ENCODE measurements at regions not wholly inside any gene's neighbourhood (a gene's known extent, or its start where the extent isn't known, plus 50 kb on each side); places are given as distances from the start of the nearest gene placed in this dataset.

GRCh38 chr4:176868676-176869075, 76.0 kb upstream of the VEGFC start:
- no peaks in the 10 kb centered on the region for H3K36me3 ChIP-seq (ENCODE audit: insufficient read depth, low read length)
- Mint-ChIP-seq H3K36me3 (no peaks in the 10 kb centered on the region), H3K4me3 (no peak overlapping the region)

GRCh38 chr4:176872461-176872860, 79.7 kb upstream of the VEGFC start:
- Mint-ChIP-seq H3K9me3 (peaks cover 0 to 25% (median 2%) of the 10 kb centered on the region in 8 donors), H3K4me1 (no peaks in the 10 kb centered on the region), H3K36me3 (no peaks in the 10 kb centered on the region), H3K27ac (no peak overlapping the region), H3K4me3 (no peak overlapping the region), H3K27me3 (no peaks in the 10 kb centered on the region)
- Histone ChIP-seq H3K27me3 (ENCODE audit: insufficient read depth, low read length) (no peaks in the 10 kb centered on the region), H3K36me3 (ENCODE audit: insufficient read depth, low read length) (no peaks in the 10 kb centered on the region), H3K27ac (ENCODE audit: low read depth, low read length) (no peak overlapping the region), H3K4me1 (ENCODE audit: insufficient read depth, low read length) (no peaks in the 10 kb centered on the region), H3K9me3 (ENCODE audit: control insufficient read depth in 1 of 2, low read length in 2 of 2) (no peaks in the 10 kb centered on the region), H3K4me3 (ENCODE audit: low read length in 2 of 2) (no peak overlapping the region)
- CTCF ChIA-PET (ENCODE audit: partially characterized antibody) = no interaction called here
- intact Hi-C loops (cut with micrococcal nuclease) = no loop called here
- DNase-seq = no peak
- POLR2A ChIA-PET (ENCODE audit: partially characterized antibody) = no interaction called here

More at GRCh38 chr4:176868676-176869075, 76.0 kb upstream of the VEGFC start:
- Histone ChIP-seq H3K4me1 (ENCODE audit: insufficient read depth, low read length) (no peaks in the 10 kb centered on the region), H3K9me3 (ENCODE audit: control insufficient read depth in 1 of 2, low read length in 2 of 2) (no peaks in the 10 kb centered on the region), H3K4me3 (ENCODE audit: low read length in 2 of 2) (no peak overlapping the region), H3K27ac (ENCODE audit: low read depth, low read length) (no peak overlapping the region), H3K27me3 (ENCODE audit: insufficient read depth, low read length) (no peaks in the 10 kb centered on the region)
- POLR2A ChIA-PET (ENCODE audit: partially characterized antibody) = no interaction called here
- CTCF ChIA-PET (ENCODE audit: partially characterized antibody) = no interaction called here
- H3K4me1 Mint-ChIP-seq = no peaks in the 10 kb centered on the region
- intact Hi-C loops (cut with micrococcal nuclease) = no loop called here
- DNase-seq = no peak
- no peak overlapping the region for H3K27ac Mint-ChIP-seq
- no peaks in the 10 kb centered on the region for H3K27me3 Mint-ChIP-seq
- peaks cover 0 to 16% (median 3%) of the 10 kb centered on the region in 8 donors for H3K9me3 Mint-ChIP-seq

DNA sequence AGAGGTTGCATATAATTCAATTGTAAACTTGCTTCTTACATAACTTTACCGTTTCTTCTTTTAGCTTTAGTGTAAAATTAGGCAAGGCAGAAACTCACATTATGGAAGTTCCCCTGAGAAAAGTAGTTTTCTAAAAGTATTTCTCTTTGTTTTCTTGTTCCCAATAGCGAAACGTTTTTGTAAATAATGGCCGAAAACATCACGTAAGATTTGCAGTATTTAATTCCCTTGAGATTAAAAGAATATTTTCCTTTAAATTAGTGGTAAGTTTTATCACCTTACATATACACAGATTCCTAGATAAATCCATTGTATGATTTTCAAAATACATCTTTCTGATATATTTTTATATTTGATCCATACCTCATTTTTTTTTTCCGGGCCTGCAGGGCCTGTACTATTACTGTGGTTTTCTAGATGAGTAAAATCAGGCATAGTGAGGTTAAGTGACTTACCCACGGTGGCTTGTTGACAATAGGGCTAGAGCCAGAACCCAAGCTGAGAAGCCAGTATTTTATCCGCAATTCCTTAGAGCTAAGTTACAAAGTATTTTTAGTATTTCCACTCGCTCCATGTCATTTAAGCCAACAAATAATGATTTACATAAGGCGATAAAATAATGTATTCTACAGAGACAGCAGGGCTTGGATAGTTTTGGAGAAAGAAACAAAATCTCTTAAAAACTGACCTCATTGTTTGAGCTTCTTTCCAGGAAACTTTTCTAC, 82.2 kb upstream of the VEGFC start:
- Histone ChIP-seq H3K27ac (ENCODE audit: low read depth, low read length) (no peak overlapping the region), H3K36me3 (ENCODE audit: insufficient read depth, low read length) (no peaks in the 10 kb centered on the region), H3K4me3 (ENCODE audit: low read length in 2 of 2) (no peak overlapping the region), H3K4me1 (ENCODE audit: insufficient read depth, low read length) (no peaks in the 10 kb centered on the region), H3K27me3 (ENCODE audit: insufficient read depth, low read length) (no peaks in the 10 kb centered on the region), H3K9me3 (ENCODE audit: control insufficient read depth in 1 of 2, low read length in 2 of 2) (no peaks in the 10 kb centered on the region)
- no peak for DNase-seq
- ChIA-PET CTCF (ENCODE audit: partially characterized antibody) (no interaction called here), POLR2A (ENCODE audit: partially characterized antibody) (no interaction called here)
- Mint-ChIP-seq H3K9me3 (peaks cover 0 to 28% (median under 1%) of the 10 kb centered on the region in 8 donors), H3K36me3 (no peaks in the 10 kb centered on the region), H3K27ac (no peak overlapping the region), H3K4me1 (no peaks in the 10 kb centered on the region), H3K4me3 (no peak overlapping the region), H3K27me3 (no peaks in the 10 kb centered on the region)
- intact Hi-C loops (cut with micrococcal nuclease) = no loop called here

DNA sequence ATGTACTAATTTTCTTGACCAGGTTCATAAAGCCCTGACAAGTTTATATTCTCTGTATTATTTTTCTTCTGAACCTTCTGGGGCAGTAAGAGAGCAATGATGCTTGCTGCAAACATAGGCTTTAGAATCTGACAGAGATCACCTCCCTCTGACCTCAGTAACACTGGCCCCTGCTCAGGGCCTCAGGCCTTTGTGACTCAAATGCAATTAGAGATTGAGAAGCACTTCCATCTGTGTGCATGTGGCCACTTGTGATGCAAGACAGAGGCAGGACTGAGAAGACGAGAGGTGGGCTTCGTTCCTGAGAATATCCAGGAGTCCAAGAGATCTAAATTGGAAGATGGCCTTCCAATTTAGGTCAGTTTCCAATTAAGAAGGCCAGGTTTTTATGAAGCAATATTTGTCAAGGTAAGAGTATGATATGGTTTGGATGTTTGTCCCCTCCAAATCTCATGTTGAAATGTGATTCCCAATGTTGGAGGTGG, 82.8 kb upstream of the VEGFC start:
- Histone ChIP-seq H3K4me3 (ENCODE audit: low read length in 2 of 2) (no peak overlapping the region), H3K9me3 (ENCODE audit: control insufficient read depth in 1 of 2, low read length in 2 of 2) (no peaks in the 10 kb centered on the region), H3K36me3 (ENCODE audit: insufficient read depth, low read length) (no peaks in the 10 kb centered on the region), H3K27me3 (ENCODE audit: insufficient read depth, low read length) (no peaks in the 10 kb centered on the region), H3K4me1 (ENCODE audit: insufficient read depth, low read length) (no peaks in the 10 kb centered on the region), H3K27ac (ENCODE audit: low read depth, low read length) (no peak overlapping the region)
- ChIA-PET POLR2A (ENCODE audit: partially characterized antibody) (no interaction called here), CTCF (ENCODE audit: partially characterized antibody) (no interaction called here)
- no peaks in the 10 kb centered on the region for H3K36me3 Mint-ChIP-seq
- H3K27ac Mint-ChIP-seq = no peak overlapping the region
- no peaks in the 10 kb centered on the region for H3K27me3 Mint-ChIP-seq
- H3K4me3 Mint-ChIP-seq = no peak overlapping the region
- H3K9me3 Mint-ChIP-seq = peaks cover 0 to 22% (median 0%) of the 10 kb centered on the region in 8 donors
- intact Hi-C loops (cut with micrococcal nuclease) = no loop called here
- DNase-seq = no peak
- H3K4me1 Mint-ChIP-seq = no peaks in the 10 kb centered on the region

GRCh38 chr4:176879380-176880116, 86.8 kb upstream of the VEGFC start:
- no peaks in the 10 kb centered on the region for H3K4me1 Mint-ChIP-seq
- no peaks in the 10 kb centered on the region for H3K27me3 ChIP-seq (ENCODE audit: insufficient read depth, low read length)
- H3K27ac ChIP-seq (ENCODE audit: low read depth, low read length) = no peak overlapping the region
- no peaks in the 10 kb centered on the region for H3K9me3 ChIP-seq (ENCODE audit: control insufficient read depth in 1 of 2, low read length in 2 of 2)
- ChIA-PET POLR2A (ENCODE audit: partially characterized antibody) (no interaction called here), CTCF (ENCODE audit: partially characterized antibody) (no interaction called here)
- H3K4me3 ChIP-seq (ENCODE audit: low read length in 2 of 2) = no peak overlapping the region
- H3K9me3 Mint-ChIP-seq = peaks cover 0 to 13% (median under 1%) of the 10 kb centered on the region in 8 donors
- no peaks in the 10 kb centered on the region for H3K36me3 ChIP-seq (ENCODE audit: insufficient read depth, low read length)
- H3K4me1 ChIP-seq (ENCODE audit: insufficient read depth, low read length) = no peaks in the 10 kb centered on the region
- intact Hi-C loops (cut with micrococcal nuclease) = no loop called here
- no peaks in the 10 kb centered on the region for H3K36me3 Mint-ChIP-seq
- no peak for DNase-seq
- H3K4me3 Mint-ChIP-seq = no peak overlapping the region
- no peaks in the 10 kb centered on the region for H3K27me3 Mint-ChIP-seq
- no peak overlapping the region for H3K27ac Mint-ChIP-seq

- Histone ChIP-seq H3K4me3 (ENCODE audit: low read length in 2 of 2) (no peak overlapping the region), H3K9me3 (ENCODE audit: control insufficient read depth in 1 of 2, low read length in 2 of 2) (no peaks in the 10 kb centered on the region), H3K4me1 (ENCODE audit: insufficient read depth, low read length) (no peaks in the 10 kb centered on the region), H3K36me3 (ENCODE audit: insufficient read depth, low read length) (no peaks in the 10 kb centered on the region), H3K27ac (ENCODE audit: low read depth, low read length) (no peak overlapping the region), H3K27me3 (ENCODE audit: insufficient read depth, low read length) (no peaks in the 10 kb centered on the region)
- Mint-ChIP-seq H3K4me3 (no peak overlapping the region), H3K36me3 (no peaks in the 10 kb centered on the region), H3K27me3 (no peaks in the 10 kb centered on the region), H3K9me3 (peaks cover 0 to 6% (median 1%) of the 10 kb centered on the region in 8 donors), H3K4me1 (no peaks in the 10 kb centered on the region), H3K27ac (no peak overlapping the region)
- DNase-seq = no peak
- POLR2A ChIA-PET (ENCODE audit: partially characterized antibody) = no interaction called here
- intact Hi-C loops (cut with micrococcal nuclease) = no loop called here
- CTCF ChIA-PET (ENCODE audit: partially characterized antibody) = no interaction called here
Observed at GRCh38 chr4:176882206-176882605, 89.5 kb upstream of the VEGFC start.

- Histone ChIP-seq H3K27me3 (ENCODE audit: insufficient read depth, low read length) (no peaks in the 10 kb centered on the region), H3K4me3 (ENCODE audit: low read length in 2 of 2) (no peak overlapping the region), H3K9me3 (ENCODE audit: control insufficient read depth in 1 of 2, low read length in 2 of 2) (no peaks in the 10 kb centered on the region), H3K27ac (ENCODE audit: low read depth, low read length) (no peak overlapping the region), H3K4me1 (ENCODE audit: insufficient read depth, low read length) (no peaks in the 10 kb centered on the region), H3K36me3 (ENCODE audit: insufficient read depth, low read length) (no peaks in the 10 kb centered on the region)
- no peak overlapping the region for H3K27ac Mint-ChIP-seq
- intact Hi-C loops (cut with micrococcal nuclease) = no loop called here
- DNase-seq = no peak
- H3K4me1 Mint-ChIP-seq = no peaks in the 10 kb centered on the region
- CTCF ChIA-PET (ENCODE audit: partially characterized antibody) = no interaction called here
- peaks cover 0 to 4% (median 2%) of the 10 kb centered on the region in 8 donors for H3K9me3 Mint-ChIP-seq
- no peaks in the 10 kb centered on the region for H3K27me3 Mint-ChIP-seq
- POLR2A ChIA-PET (ENCODE audit: partially characterized antibody) = no interaction called here
- H3K36me3 Mint-ChIP-seq = no peaks in the 10 kb centered on the region
- H3K4me3 Mint-ChIP-seq = no peak overlapping the region
Observed at GRCh38 chr4:176883108-176883550, 90.4 kb upstream of the VEGFC start.
